Activated naive CD4-positive, alpha-beta T cell treated with anti-CD3 and anti-CD28 coated beads for 36 hours (primary cell): ENCODE measurements at regions not wholly inside any gene's neighbourhood (a gene's known extent, or its start where the extent isn't known, plus 50 kb on each side); places are given as distances from the start of the nearest gene placed in this dataset.

Source experiments
- CTCF ChIA-PET: fragments of 350-600 bp; sonication (Branson Sonifier 250); formaldehyde crosslinking; loops from one replicate; lab custom pipeline; 2021; ENCODE audit warnings: antibody characterized with exemption; lab: Charles Lee
- DNase-seq: peaks from one replicate; pipeline ENCODE4 v3.0.0-alpha.2; 2020
- H3K27ac Mint-ChIP-seq: one replicate; pipeline ENCODE4 v1.8.0; 2021; ENCODE audit warnings: mild to moderate bottlenecking, mixed read lengths
- H3K27me3 Mint-ChIP-seq: one replicate; pipeline ENCODE4 v1.8.0; 2021; ENCODE audit warnings: low read depth, mixed read lengths
- H3K36me3 Mint-ChIP-seq: one replicate; pipeline ENCODE4 v1.8.0; 2021; ENCODE audit warnings: low read depth, mixed read lengths
- H3K4me1 Mint-ChIP-seq: one replicate; pipeline ENCODE4 v1.8.0; 2021; ENCODE audit warnings: low read depth, mixed read lengths
- H3K4me3 Mint-ChIP-seq: one replicate; pipeline ENCODE4 v1.8.0; 2021; ENCODE audit warnings: mild to moderate bottlenecking, moderate library complexity, mixed read lengths
- H3K9me3 Mint-ChIP-seq: one replicate; pipeline ENCODE4 v1.8.0; 2021; ENCODE audit warnings: mixed read lengths
- intact Hi-C: fragments of 100-400 bp; cut with micrococcal nuclease; formaldehyde crosslinking; loops from one replicate; pipeline ENCODE4 v1.15.1; 2023

DNA sequence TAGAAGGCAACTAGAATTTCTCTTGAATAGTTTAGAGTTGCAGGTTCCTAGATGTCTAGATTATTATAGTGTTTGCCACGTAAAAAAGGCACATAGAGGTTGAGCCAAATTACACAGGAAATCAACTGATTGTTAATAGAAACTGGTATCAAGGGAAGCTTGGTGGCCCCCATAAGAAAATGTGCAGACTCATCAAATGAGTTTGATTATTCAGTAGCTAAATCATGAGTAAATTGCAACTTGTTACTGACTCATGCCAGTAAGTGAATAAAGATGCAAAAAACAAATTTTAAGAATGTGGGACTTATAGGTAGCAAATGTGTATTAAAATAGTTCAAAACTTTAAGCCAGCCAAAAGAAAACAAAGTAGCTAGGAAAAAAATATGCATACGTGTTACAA, 1078.9 kb upstream of the CDH9 start:
- H3K4me1 Mint-ChIP-seq, result no peaks in the 10 kb centered on the region
- CTCF ChIA-PET, result no interaction called here
- DNase-seq, result no peak
- H3K9me3 Mint-ChIP-seq, result peaks cover 14% of the 10 kb centered on the region
- no peaks in the 10 kb centered on the region for H3K27me3 Mint-ChIP-seq
- no peak overlapping the region for H3K4me3 Mint-ChIP-seq
- no peaks in the 10 kb centered on the region for H3K36me3 Mint-ChIP-seq
- intact Hi-C loops, result no loop called here
- H3K27ac Mint-ChIP-seq, result no peak overlapping the region

DNA sequence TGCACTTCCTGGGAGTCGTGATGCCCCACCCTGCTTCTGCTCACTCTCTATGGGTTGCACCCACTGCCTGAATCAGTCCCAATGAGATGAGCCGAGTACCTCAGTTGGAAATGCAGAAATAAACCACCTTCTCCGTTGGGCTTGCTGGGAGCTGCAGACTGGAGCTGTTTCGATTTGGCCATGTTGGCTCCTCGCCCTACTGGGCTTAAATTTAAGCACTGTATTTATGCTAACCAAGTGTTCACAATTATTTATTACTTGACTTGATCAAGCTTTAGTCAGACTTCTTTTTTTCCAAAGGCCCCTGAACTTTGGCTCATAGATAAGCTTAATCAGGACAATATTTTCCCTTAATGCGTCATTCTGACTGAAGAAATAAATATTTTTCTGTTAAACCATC, 1072.4 kb upstream of the CDH9 start:
- Mint-ChIP-seq H3K27ac (no peak overlapping the region), H3K36me3 (no peaks in the 10 kb centered on the region), H3K4me3 (no peak overlapping the region), H3K27me3 (no peaks in the 10 kb centered on the region), H3K9me3 (peaks cover 7% of the 10 kb centered on the region), H3K4me1 (no peaks in the 10 kb centered on the region)
- intact Hi-C loops, result no loop called here
- no peak for DNase-seq
- CTCF ChIA-PET, result no interaction called here

DNA sequence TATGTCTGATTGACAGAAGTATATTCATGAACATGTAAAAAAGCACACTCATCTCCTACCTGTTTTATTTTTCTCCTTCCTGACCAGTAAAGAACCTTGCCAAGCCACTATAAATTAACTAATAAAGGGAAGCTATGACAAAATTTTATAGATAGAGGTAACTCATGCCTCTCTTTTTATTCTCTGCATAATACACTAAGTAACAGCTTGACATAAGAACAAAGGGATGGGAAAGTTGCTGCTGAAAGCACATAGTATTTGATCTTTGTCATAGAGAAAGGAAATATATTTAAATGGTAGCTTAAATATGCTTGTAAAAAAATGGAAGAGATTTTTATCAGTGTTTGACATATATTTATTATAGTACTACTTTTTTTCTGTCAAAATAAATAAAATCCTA, 1065.7 kb upstream of the CDH9 start:
- Mint-ChIP-seq H3K27me3 (no peaks in the 10 kb centered on the region), H3K36me3 (no peaks in the 10 kb centered on the region), H3K4me1 (no peaks in the 10 kb centered on the region), H3K9me3 (peaks cover 6% of the 10 kb centered on the region), H3K27ac (no peak overlapping the region), H3K4me3 (no peak overlapping the region)
- CTCF ChIA-PET, result interaction anchor here (0.7 kb wide), 1 partner anchor 600 kb away, joined by 3 read pairs; no protein-coding TSS in a partner anchor
- DNase-seq, result no peak
- intact Hi-C loops, result no loop called here

DNA sequence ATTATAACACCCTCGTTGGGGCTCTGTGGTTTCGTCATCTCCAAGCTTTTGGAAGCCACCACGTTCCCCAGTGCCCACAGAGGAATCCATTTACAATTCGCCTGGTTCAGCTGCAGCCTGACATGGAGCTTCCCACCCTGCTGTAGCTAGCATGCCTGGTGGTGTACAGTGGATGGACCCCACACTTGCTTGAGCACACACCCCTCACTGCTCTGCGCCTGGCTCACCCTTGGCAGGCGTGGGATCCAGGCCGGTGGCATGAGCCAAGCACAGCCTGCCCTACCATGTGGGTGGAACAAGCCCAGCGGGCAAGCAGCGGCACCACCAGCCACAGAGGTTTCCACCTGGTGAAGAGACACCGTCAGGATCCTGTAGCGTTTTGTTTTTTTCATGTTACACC, 1045.7 kb upstream of the CDH9 start:
- CTCF ChIA-PET, result no interaction called here
- Mint-ChIP-seq H3K4me1 (no peaks in the 10 kb centered on the region), H3K4me3 (no peak overlapping the region), H3K9me3 (peaks cover 4% of the 10 kb centered on the region), H3K36me3 (no peaks in the 10 kb centered on the region), H3K27ac (no peak overlapping the region), H3K27me3 (no peaks in the 10 kb centered on the region)
- intact Hi-C loops, result no loop called here
- no peak for DNase-seq

DNA sequence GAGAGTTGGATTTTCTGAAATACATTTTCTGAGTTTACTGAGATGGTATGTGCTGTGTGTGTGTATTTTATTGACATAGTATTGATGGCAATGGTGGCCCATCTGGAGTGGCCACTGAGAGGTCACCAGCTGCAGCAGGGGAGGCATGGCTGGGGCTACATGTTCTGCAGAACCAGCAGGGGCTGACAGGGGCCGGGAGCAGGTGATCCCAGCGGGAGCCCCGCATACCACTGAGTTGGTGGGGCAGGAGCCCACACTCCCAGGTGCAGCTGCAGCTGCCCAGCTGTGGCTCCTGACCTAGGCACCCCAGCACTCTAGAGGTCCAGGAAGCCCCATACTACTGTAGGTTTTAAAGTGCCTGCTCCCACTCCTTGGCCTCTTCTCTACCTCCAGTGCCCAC, 1044.2 kb upstream of the CDH9 start:
- Mint-ChIP-seq H3K9me3 (peaks cover 6% of the 10 kb centered on the region), H3K27me3 (no peaks in the 10 kb centered on the region), H3K4me1 (no peaks in the 10 kb centered on the region), H3K36me3 (no peaks in the 10 kb centered on the region), H3K27ac (no peak overlapping the region), H3K4me3 (no peak overlapping the region)
- DNase-seq, result no peak
- CTCF ChIA-PET, result no interaction called here
- intact Hi-C loops, result no loop called here

DNA sequence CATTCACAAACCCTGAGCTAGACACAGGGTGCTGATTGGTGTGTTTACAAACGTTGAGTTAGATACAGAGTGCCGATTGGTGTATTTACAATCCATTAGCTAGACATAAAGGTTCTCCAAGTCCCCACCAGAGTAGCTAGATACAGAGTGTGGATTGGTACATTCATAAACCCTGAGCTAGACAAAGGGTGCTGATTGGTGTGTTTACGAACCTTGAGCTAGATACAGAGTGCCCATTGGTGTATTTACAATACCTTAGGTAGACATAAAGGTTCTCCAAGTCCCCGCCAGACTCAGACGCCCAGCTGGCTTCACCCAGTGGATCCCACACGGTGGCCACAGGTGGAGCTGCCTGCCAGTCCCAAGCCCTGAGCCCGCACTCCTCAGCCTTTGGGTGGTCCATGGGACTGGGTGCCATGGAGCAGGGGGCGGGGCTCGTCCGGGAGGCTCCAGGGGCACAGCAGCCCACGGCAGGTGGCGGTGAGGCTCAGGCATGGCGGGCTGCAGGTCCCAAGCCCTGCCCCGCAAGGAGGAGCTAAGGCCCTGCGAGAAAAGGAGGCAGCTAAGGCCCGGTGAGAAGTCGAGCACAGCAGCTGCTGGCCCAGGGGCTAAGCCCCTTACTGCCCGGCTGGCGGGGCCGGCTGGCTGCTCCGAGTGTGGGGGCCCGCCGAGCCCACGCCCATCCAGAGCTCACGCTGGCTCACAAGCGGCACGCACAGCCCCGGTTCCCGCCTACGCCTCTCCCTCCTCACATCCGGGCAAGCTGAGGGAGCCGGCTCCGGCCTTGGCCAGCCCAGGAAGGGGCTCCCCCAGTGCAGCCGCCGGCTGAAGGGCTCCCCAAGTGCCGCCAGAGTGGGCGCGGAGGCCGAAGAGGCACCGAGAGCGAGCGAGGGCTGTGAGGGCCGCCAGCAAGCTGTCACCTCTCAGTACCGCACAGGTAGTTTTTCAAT, 1039.2 kb upstream of the CDH9 start:
- CTCF ChIA-PET, result no interaction called here
- Mint-ChIP-seq H3K4me3 (no peak overlapping the region), H3K9me3 (peaks cover 10% of the 10 kb centered on the region), H3K36me3 (no peaks in the 10 kb centered on the region), H3K27ac (no peak overlapping the region), H3K27me3 (no peaks in the 10 kb centered on the region), H3K4me1 (no peaks in the 10 kb centered on the region)
- intact Hi-C loops, result no loop called here
- no peak for DNase-seq

DNA sequence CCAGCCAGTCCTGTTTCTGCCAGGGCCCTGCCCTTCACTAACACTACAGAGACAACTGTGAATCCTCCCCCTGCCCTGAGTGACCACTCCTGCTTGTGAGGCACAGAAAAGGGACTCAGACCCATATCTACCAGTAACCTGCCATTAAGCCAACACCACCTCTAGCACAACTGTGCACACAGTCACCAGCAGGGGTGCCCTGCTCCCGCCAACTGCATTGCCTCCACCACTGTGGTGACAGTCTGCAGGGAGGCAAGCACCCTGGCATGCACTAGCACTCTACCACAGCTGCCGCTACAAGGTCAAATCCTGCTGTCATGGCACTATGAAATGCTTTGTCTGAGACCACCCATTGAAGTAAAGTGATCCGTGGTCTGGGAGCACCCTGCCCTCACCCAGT, 1028.5 kb upstream of the CDH9 start:
- no peak overlapping the region for H3K27ac Mint-ChIP-seq
- no peak overlapping the region for H3K4me3 Mint-ChIP-seq
- no peak for DNase-seq
- H3K27me3 Mint-ChIP-seq, result no peaks in the 10 kb centered on the region
- no peaks in the 10 kb centered on the region for H3K4me1 Mint-ChIP-seq
- CTCF ChIA-PET, result no interaction called here
- H3K9me3 Mint-ChIP-seq, result peaks cover 5% of the 10 kb centered on the region
- intact Hi-C loops, result no loop called here
- no peaks in the 10 kb centered on the region for H3K36me3 Mint-ChIP-seq

DNA sequence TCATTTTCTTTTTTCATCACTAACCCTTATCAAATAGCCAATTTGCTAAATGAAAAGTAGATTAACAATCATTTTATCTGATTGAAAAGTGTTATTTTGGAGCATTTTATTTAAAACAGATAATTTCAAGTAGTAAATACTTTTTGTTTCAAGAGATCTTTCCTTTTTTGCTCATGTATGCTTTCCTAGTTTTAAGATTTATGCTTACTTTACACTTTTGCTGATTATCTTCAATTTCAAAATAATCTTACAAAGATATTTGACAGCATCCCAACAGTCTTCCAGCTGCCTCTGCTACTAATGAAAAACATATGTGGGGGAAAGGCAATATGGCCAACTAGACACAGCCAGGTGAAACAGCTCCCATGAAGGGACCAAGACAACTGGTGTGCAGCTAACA, 1027.3 kb upstream of the CDH9 start:
- H3K36me3 Mint-ChIP-seq, result no peaks in the 10 kb centered on the region
- H3K27me3 Mint-ChIP-seq, result no peaks in the 10 kb centered on the region
- H3K27ac Mint-ChIP-seq, result no peak overlapping the region
- CTCF ChIA-PET, result no interaction called here
- peaks cover 5% of the 10 kb centered on the region for H3K9me3 Mint-ChIP-seq
- intact Hi-C loops, result no loop called here
- no peaks in the 10 kb centered on the region for H3K4me1 Mint-ChIP-seq
- no peak overlapping the region for H3K4me3 Mint-ChIP-seq
- DNase-seq, result no peak

DNA sequence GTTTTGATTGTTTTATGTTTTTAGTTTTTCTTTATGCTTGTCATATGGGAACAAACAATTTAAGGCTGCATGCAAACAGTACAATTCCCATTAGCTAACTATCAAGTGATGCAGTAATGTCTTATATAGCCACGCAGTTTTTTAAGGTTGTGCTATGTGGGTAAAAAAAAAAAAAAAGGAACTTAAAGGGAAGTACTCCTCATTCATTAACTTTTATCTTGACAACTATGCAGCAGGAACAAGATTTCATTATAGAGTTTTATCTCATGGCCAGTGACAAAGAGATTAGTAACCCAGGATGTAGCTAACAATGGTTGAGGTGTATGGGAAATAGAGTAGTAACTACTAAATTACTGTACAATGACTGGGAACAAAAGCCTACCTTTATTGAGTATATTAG, 1008.2 kb upstream of the CDH9 start:
- CTCF ChIA-PET, result no interaction called here
- Mint-ChIP-seq H3K9me3 (peaks cover 10% of the 10 kb centered on the region), H3K27me3 (no peaks in the 10 kb centered on the region), H3K4me1 (no peaks in the 10 kb centered on the region), H3K27ac (no peak overlapping the region), H3K36me3 (no peaks in the 10 kb centered on the region), H3K4me3 (no peak overlapping the region)
- intact Hi-C loops, result no loop called here
- DNase-seq, result no peak

DNA sequence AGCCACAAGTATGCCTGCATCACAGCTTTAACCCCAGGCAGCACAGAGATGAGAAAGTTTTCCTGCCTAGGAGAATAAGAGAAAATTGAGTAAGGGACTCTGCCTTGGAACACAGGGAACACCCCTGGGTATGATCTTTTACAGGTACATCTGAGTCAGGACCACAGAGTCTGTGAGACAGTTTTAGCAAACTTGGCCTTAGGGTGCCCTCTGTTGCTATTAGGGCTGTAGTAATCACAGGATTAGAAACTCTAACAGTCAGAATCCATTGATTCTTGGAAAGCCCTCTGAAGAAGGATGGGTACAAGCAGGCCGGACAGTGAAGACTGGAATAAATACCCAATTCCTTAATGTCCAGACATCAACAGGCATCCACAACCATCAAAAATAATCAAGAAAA, 989.5 kb upstream of the CDH9 start:
- no peaks in the 10 kb centered on the region for H3K4me1 Mint-ChIP-seq
- CTCF ChIA-PET, result no interaction called here
- no peak for DNase-seq
- no peak overlapping the region for H3K4me3 Mint-ChIP-seq
- intact Hi-C loops, result no loop called here
- H3K27me3 Mint-ChIP-seq, result no peaks in the 10 kb centered on the region
- no peaks in the 10 kb centered on the region for H3K36me3 Mint-ChIP-seq
- no peak overlapping the region for H3K27ac Mint-ChIP-seq
- H3K9me3 Mint-ChIP-seq, result peaks cover 21% of the 10 kb centered on the region

DNA sequence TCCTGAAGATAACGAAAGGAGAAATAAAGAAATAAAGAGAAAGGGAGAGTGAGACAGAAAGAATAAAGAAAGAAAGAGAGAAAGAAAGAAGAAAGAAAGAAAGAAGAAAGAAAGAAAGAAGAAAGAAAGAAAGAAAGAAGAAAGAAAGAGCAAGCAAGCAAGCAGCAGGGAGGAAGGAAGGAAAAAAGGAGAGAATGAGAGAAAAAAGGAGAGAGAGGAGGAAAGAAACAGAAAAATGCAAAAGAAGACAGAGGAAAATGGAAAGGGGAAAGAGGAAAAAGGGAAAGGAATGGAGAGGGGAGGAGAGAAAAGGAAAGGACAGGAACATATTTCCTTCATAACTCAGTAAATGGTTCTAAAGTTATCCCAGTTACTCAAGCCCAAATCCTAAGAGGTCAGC, 978.8 kb upstream of the CDH9 start:
- peaks cover 30% of the 10 kb centered on the region for H3K9me3 Mint-ChIP-seq
- CTCF ChIA-PET, result no interaction called here
- peaks cover 4% of the 10 kb centered on the region for H3K36me3 Mint-ChIP-seq
- intact Hi-C loops, result no loop called here
- H3K27ac Mint-ChIP-seq, result no peak overlapping the region
- no peaks in the 10 kb centered on the region for H3K27me3 Mint-ChIP-seq
- no peak for DNase-seq
- no peak overlapping the region for H3K4me3 Mint-ChIP-seq
- H3K4me1 Mint-ChIP-seq, result no peaks in the 10 kb centered on the region

DNA sequence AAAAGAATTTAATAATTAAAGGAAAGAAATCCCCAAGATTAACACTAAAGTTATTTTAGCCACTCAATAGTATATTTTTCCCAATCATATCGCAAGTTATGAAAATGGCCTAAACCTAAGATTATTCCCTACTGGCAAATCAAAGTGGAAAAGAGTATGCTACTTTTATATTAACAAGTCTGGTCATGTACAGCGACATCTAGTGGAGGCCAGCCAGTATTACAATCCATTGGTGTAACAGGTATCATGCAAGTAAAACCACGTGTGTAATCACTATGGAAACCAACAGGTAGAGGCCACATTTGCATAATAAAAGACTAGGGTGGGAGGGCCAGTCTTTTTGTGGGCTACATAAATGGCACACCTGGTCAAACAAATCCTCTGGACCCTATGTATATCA, 976.4 kb upstream of the CDH9 start:
- peak; percentile 20 for DNase-seq
- H3K9me3 Mint-ChIP-seq, result peaks cover 42% of the 10 kb centered on the region
- H3K27me3 Mint-ChIP-seq, result no peaks in the 10 kb centered on the region
- CTCF ChIA-PET, result no interaction called here
- H3K4me1 Mint-ChIP-seq, result no peaks in the 10 kb centered on the region
- no peak overlapping the region for H3K4me3 Mint-ChIP-seq
- peaks cover 4% of the 10 kb centered on the region for H3K36me3 Mint-ChIP-seq
- no peak overlapping the region for H3K27ac Mint-ChIP-seq
- intact Hi-C loops, result no loop called here

DNA sequence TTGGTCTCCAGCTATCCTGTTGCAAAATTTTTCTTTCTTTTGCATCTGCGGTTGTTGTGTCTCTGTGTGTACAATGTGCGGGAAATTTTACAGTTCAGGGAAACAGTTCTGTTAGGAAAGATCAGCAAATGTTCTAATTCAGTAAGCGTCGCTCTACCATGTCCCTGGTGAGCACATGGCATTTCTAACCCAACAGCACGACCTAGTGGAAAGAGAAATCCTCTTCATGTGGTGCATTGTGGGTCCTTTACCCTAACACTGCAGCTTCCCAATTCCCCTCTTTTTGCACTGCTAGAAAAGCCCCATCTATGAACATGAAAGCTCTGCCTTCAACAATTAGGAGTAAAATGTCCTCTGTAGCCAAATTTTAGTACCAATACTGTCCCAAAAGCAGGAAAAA, 974.2 kb upstream of the CDH9 start:
- Mint-ChIP-seq H3K27ac (no peak overlapping the region), H3K9me3 (peaks cover 44% of the 10 kb centered on the region), H3K4me1 (no peaks in the 10 kb centered on the region), H3K36me3 (peaks cover 4% of the 10 kb centered on the region), H3K4me3 (no peak overlapping the region), H3K27me3 (no peaks in the 10 kb centered on the region)
- DNase-seq, result no peak
- CTCF ChIA-PET, result no interaction called here
- intact Hi-C loops, result no loop called here
